Osteocyte (in vitro differentiated cells): ENCODE measurements at regions not wholly inside any gene's neighbourhood (a gene's known extent, or its start where the extent isn't known, plus 50 kb on each side); places are given as distances from the start of the nearest gene placed in this dataset.

Source experiments
- DNase-seq: peaks from one replicate; pipeline ENCODE4 v3.0.0; 2021; ENCODE audit warnings: mixed read lengths; ENCODE audit not compliant: unreplicated experiment; ENCODE audit errors: extremely low spot score
- H3K27ac Mint-ChIP-seq: one replicate; pipeline ENCODE4 v1.8.0; 2021; ENCODE audit warnings: mild to moderate bottlenecking, mixed read lengths; ENCODE audit not compliant: unreplicated experiment
- H3K27me3 Mint-ChIP-seq: one replicate; pipeline ENCODE4 v1.8.0; 2021; ENCODE audit warnings: mixed read lengths; ENCODE audit not compliant: unreplicated experiment
- H3K36me3 Mint-ChIP-seq: one replicate; pipeline ENCODE4 v1.8.0; 2021; ENCODE audit warnings: mixed read lengths; ENCODE audit not compliant: unreplicated experiment
- H3K4me1 Mint-ChIP-seq: one replicate; pipeline ENCODE4 v1.8.0; 2021; ENCODE audit warnings: mixed read lengths; ENCODE audit not compliant: unreplicated experiment
- H3K4me3 Mint-ChIP-seq: one replicate; pipeline ENCODE4 v1.8.0; 2021; ENCODE audit warnings: mild to moderate bottlenecking, moderate library complexity, mixed read lengths; ENCODE audit not compliant: unreplicated experiment
- H3K9me3 Mint-ChIP-seq: one replicate; pipeline ENCODE4 v1.8.0; 2021; ENCODE audit warnings: mixed read lengths; ENCODE audit not compliant: unreplicated experiment
- CTCF ChIP-seq: fragments of 200-600 bp; sonication (generic); IDR thresholded peaks from 2 replicates; pipeline ENCODE4 v1.5.0; 2021; ENCODE audit warnings: antibody characterized with exemption, mild to moderate bottlenecking, moderate library complexity

- Mint-ChIP-seq H3K4me1 (no peaks in the 10 kb centered on the region), H3K36me3 (no peaks in the 10 kb centered on the region), H3K9me3 (peaks cover 8% of the 10 kb centered on the region), H3K27me3 (no peaks in the 10 kb centered on the region), H3K27ac (no peak overlapping the region), H3K4me3 (no peak overlapping the region)
- DNase-seq, result no peak
- no peak for TF ChIP-seq CTCF
Measured at GRCh38 chr12:83343767-83344166, 657.1 kb downstream of the TMTC2 start.

GRCh38 chr12:83335748-83336147 lies 649.0 kb downstream of the TMTC2 start:
- no peak overlapping the region for H3K27ac Mint-ChIP-seq
- no peaks in the 10 kb centered on the region for H3K4me1 Mint-ChIP-seq
- no peaks in the 10 kb centered on the region for H3K36me3 Mint-ChIP-seq
- H3K27me3 Mint-ChIP-seq, result no peaks in the 10 kb centered on the region
- H3K9me3 Mint-ChIP-seq, result no peaks in the 10 kb centered on the region
- no peak for TF ChIP-seq CTCF
- DNase-seq, result no peak
- H3K4me3 Mint-ChIP-seq, result no peak overlapping the region

GRCh38 chr12:83326666-83327065 lies 640.0 kb downstream of the TMTC2 start:
- H3K36me3 Mint-ChIP-seq, result no peaks in the 10 kb centered on the region
- H3K4me3 Mint-ChIP-seq, result no peak overlapping the region
- H3K4me1 Mint-ChIP-seq, result no peaks in the 10 kb centered on the region
- H3K27me3 Mint-ChIP-seq, result no peaks in the 10 kb centered on the region
- no peak overlapping the region for H3K27ac Mint-ChIP-seq
- no peak for TF ChIP-seq CTCF
- H3K9me3 Mint-ChIP-seq, result no peaks in the 10 kb centered on the region
- no peak for DNase-seq

GRCh38 chr12:83323866-83324265 lies 637.2 kb downstream of the TMTC2 start:
- no peak for TF ChIP-seq CTCF
- Mint-ChIP-seq H3K27ac (no peak overlapping the region), H3K27me3 (no peaks in the 10 kb centered on the region), H3K36me3 (no peaks in the 10 kb centered on the region), H3K4me3 (no peak overlapping the region), H3K4me1 (no peaks in the 10 kb centered on the region), H3K9me3 (no peaks in the 10 kb centered on the region)
- no peak for DNase-seq

GRCh38 chr12:83322809-83323208 lies 636.1 kb downstream of the TMTC2 start:
- Mint-ChIP-seq H3K4me1 (no peaks in the 10 kb centered on the region), H3K27ac (no peak overlapping the region), H3K9me3 (no peaks in the 10 kb centered on the region), H3K36me3 (no peaks in the 10 kb centered on the region), H3K27me3 (no peaks in the 10 kb centered on the region), H3K4me3 (no peak overlapping the region)
- no peak for TF ChIP-seq CTCF
- DNase-seq, result no peak
